Aorta (tissue), 5 donors: ENCODE measurements at regions not wholly inside any gene's neighbourhood (a gene's known extent, or its start where the extent isn't known, plus 50 kb on each side); places are given as distances from the start of the nearest gene placed in this dataset.
"Not testable (repeated sequence)": the region's sequence is repeated elsewhere in the genome, so short reads cannot be mapped to it uniquely, and the experiment has no call there.

Experiments used
- ATAC-seq: fragments of 200-7000 bp; cut with Tn5 transposase; one replicate; pipeline ENCODE4 v1.9.1; 2022; ENCODE audit warnings: moderate library complexity; ENCODE audit not compliant: low FRiP score
- DNase-seq, 2 donors: peaks; one replicate each; pipeline ENCODE4 v3.0.0-alpha.2; 2020
- H3K27ac ChIP-seq, 2 donors: one replicate each; pipeline ENCODE4 v1.5.1; 2013; ENCODE audit warnings: low read length in 2 of 2, mild to moderate bottlenecking in 2 of 2, moderate library complexity in 2 of 2, control low read depth in 1 of 2, inconsistent platforms in 1 of 2, low read depth in 1 of 2
- H3K27me3 ChIP-seq, 2 donors: one replicate each; pipeline ENCODE4 v1.6.1; 2013; ENCODE audit warnings: control low read depth in 1 of 2, low read length in 1 of 2, mild to moderate bottlenecking in 1 of 2, moderate library complexity in 1 of 2; ENCODE audit not compliant: insufficient read depth in 2 of 2, control insufficient read depth in 1 of 2
- H3K36me3 ChIP-seq, 2 donors: one replicate each; pipeline ENCODE4 v1.6.1; 2013; ENCODE audit warnings: control low read depth in 1 of 2, low read length in 1 of 2, mild to moderate bottlenecking in 1 of 2; ENCODE audit not compliant: insufficient read depth in 2 of 2, control insufficient read depth in 1 of 2
- H3K4me1 ChIP-seq, 2 donors: one replicate each; pipeline ENCODE4 v1.6.1; 2013; ENCODE audit warnings: low read length in 2 of 2, control low read depth in 1 of 2, mild to moderate bottlenecking in 1 of 2, moderate library complexity in 1 of 2; ENCODE audit not compliant: insufficient read depth in 2 of 2, control insufficient read depth in 1 of 2
- H3K4me3 ChIP-seq, 2 donors: one replicate each; pipeline ENCODE4 v1.5.1; 2013; ENCODE audit warnings: low read length in 2 of 2, control low read depth in 1 of 2, mild to moderate bottlenecking in 1 of 2
- H3K9me3 ChIP-seq: one replicate; pipeline ENCODE4 v1.6.1; 2013; ENCODE audit warnings: mild to moderate bottlenecking, low read length; ENCODE audit not compliant: control insufficient read depth
- WGBS, 2 donors: extraction: QIAGEN DNeasy Blood & Tissue Kit; methylation state at CpG; one replicate each; pipeline ENCODE4 v1.1.7; 2013; 5-methylcytosine and 5-hydroxymethylcytosine counted together
- intact Hi-C, 2 donors: fragments of 100-400 bp; cut with DNase I; formaldehyde crosslinking; loops; one replicate each; pipeline versions ENCODE4 v1.14.2 to v1.15.0; 2022
- donor health status: healthy with polysubstance abuse.
- donor health status: Bipolar disorder and iron deficiency.
- donor health status: DM: no; HTN: no; CAD: no.
- donor health status: DM: no; HTN: no; CAD: no.
- donor health status: DM: yes; HTN: yes; CAD: no.

- Histone ChIP-seq H3K36me3 (no peaks in the 10 kb centered on the region), H3K4me1 (no peaks in the 10 kb centered on the region), H3K4me3 (no peak overlapping the region), H3K27ac (no peak overlapping the region), H3K9me3 (no peaks in the 10 kb centered on the region), H3K27me3 (no peaks in the 10 kb centered on the region)
- no peak for ATAC-seq
- intact Hi-C loops = no loop called here
- WGBS, 2 donors = 29 to 48% methylated on average over 9 of the region's 9 CpGs
- no peak for DNase-seq
Observed at GRCh38 chr11:81331611-81332235, 1401.9 kb downstream of the FAM181B start.

GRCh38 chr11:81331088-81331487 is 1402.6 kb downstream of the FAM181B start:
- intact Hi-C loops = no loop called here
- H3K9me3 ChIP-seq = no peaks in the 10 kb centered on the region
- H3K36me3 ChIP-seq = no peaks in the 10 kb centered on the region
- DNase-seq (no peak), ATAC-seq (no peak)
- no peaks in the 10 kb centered on the region for H3K4me1 ChIP-seq
- H3K4me3 ChIP-seq = no peak overlapping the region
- WGBS, 2 donors = 59 to 71% methylated on average over 4 of the region's 4 CpGs
- no peaks in the 10 kb centered on the region for H3K27me3 ChIP-seq
- H3K27ac ChIP-seq = no peak overlapping the region

- intact Hi-C loops = no loop called here
- DNase-seq (no peak), ATAC-seq (no peak)
- H3K36me3 ChIP-seq = no peaks in the 10 kb centered on the region
- H3K27me3 ChIP-seq = no peaks in the 10 kb centered on the region
- H3K27ac ChIP-seq = no peak overlapping the region
- no peaks in the 10 kb centered on the region for H3K4me1 ChIP-seq
- no peak overlapping the region for H3K4me3 ChIP-seq
- 41 to 58% methylated on average over 5 of the region's 5 CpGs for WGBS, 2 donors
- H3K9me3 ChIP-seq = no peaks in the 10 kb centered on the region
Observed at GRCh38 chr11:81303038-81303664, 1430.5 kb downstream of the FAM181B start.

- intact Hi-C loops = no loop called here
- DNase-seq (no peak), ATAC-seq (no peak)
- Histone ChIP-seq H3K9me3 (no peaks in the 10 kb centered on the region), H3K36me3 (no peaks in the 10 kb centered on the region), H3K4me3 (no peak overlapping the region), H3K27me3 (no peaks in the 10 kb centered on the region), H3K27ac (no peak overlapping the region), H3K4me1 (no peaks in the 10 kb centered on the region)
- whole genome bisulfite sequencing, 2 donors = 78 to 85% methylated on average over 6 of the region's 6 CpGs
Observed at GRCh38 chr11:81301166-81301830, 1432.4 kb downstream of the FAM181B start.

- no peak overlapping the region for H3K4me3 ChIP-seq
- no peaks in the 10 kb centered on the region for H3K36me3 ChIP-seq
- H3K4me1 ChIP-seq = no peaks in the 10 kb centered on the region
- no peaks in the 10 kb centered on the region for H3K27me3 ChIP-seq
- 44 to 46% methylated on average over 5 of the region's 5 CpGs for WGBS, 2 donors
- intact Hi-C loops = no loop called here
- H3K9me3 ChIP-seq = peaks cover 6% of the 10 kb centered on the region
- no peak overlapping the region for H3K27ac ChIP-seq
- DNase-seq (no peak), ATAC-seq (no peak)
Observed at GRCh38 chr11:81286959-81287358, 1446.7 kb downstream of the FAM181B start.

GRCh38 chr11:81286550-81286949 is 1447.1 kb downstream of the FAM181B start:
- H3K27ac ChIP-seq = no peak overlapping the region
- ATAC-seq (no peak), DNase-seq (no peak)
- intact Hi-C loops = no loop called here
- peaks cover 6% of the 10 kb centered on the region for H3K9me3 ChIP-seq
- H3K4me3 ChIP-seq = no peak overlapping the region
- H3K36me3 ChIP-seq = no peaks in the 10 kb centered on the region
- H3K27me3 ChIP-seq = no peaks in the 10 kb centered on the region
- no peaks in the 10 kb centered on the region for H3K4me1 ChIP-seq

- H3K4me1 ChIP-seq, H3K9me3 ChIP-seq, H3K27me3 ChIP-seq, ATAC-seq, H3K36me3 ChIP-seq, intact Hi-C loops, H3K27ac ChIP-seq, H3K4me3 ChIP-seq, DNase-seq: not testable (repeated sequence)
- 84 to 87% methylated on average over 1 of the region's 1 CpG for WGBS, 2 donors
Observed at GRCh38 chr11:81280228-81280627, 1453.4 kb downstream of the FAM181B start.

- DNase-seq (no peak), ATAC-seq (no peak)
- intact Hi-C loops = no loop called here
- no peak overlapping the region for H3K4me3 ChIP-seq
- H3K36me3 ChIP-seq = no peaks in the 10 kb centered on the region
- peaks cover 1% of the 10 kb centered on the region for H3K9me3 ChIP-seq
- H3K27me3 ChIP-seq = no peaks in the 10 kb centered on the region
- H3K27ac ChIP-seq = no peak overlapping the region
- 70 to 73% methylated on average over 5 of the region's 5 CpGs for WGBS, 2 donors
- no peaks in the 10 kb centered on the region for H3K4me1 ChIP-seq
Observed at GRCh38 chr11:81278991-81279390, 1454.7 kb downstream of the FAM181B start.

- intact Hi-C loops = no loop called here
- ATAC-seq (no peak), DNase-seq (no peak)
- no peak overlapping the region for H3K27ac ChIP-seq
- H3K4me3 ChIP-seq = no peak overlapping the region
- H3K9me3 ChIP-seq = no peaks in the 10 kb centered on the region
- no peaks in the 10 kb centered on the region for H3K4me1 ChIP-seq
- H3K27me3 ChIP-seq = no peaks in the 10 kb centered on the region
- no peaks in the 10 kb centered on the region for H3K36me3 ChIP-seq
Observed at GRCh38 chr11:81270686-81271085, 1463.0 kb downstream of the FAM181B start.
